Fibroblast of lung (primary cell): ENCODE measurements at regions not wholly inside any gene's neighbourhood (a gene's known extent, or its start where the extent isn't known, plus 50 kb on each side); places are given as distances from the start of the nearest gene placed in this dataset.

Source experiments
- DNase-seq, 2 donors: peaks; one replicate each; pipeline versions ENCODE4 v3.0.0 to v3.0.0-alpha.2; 2010; ENCODE audit warnings: low read depth in 2 of 2
- H2AFZ ChIP-seq: 2 replicates; pipeline ENCODE4 v1.5.1; 2012; ENCODE audit warnings: low read length, control low read depth, inconsistent platforms
- H3K27ac ChIP-seq: 2 replicates; pipeline ENCODE4 v1.5.1; 2011; ENCODE audit warnings: low read length, control low read depth; ENCODE audit not compliant: insufficient read depth
- H3K27me3 ChIP-seq: 2 replicates; pipeline ENCODE4 v1.5.1; 2011; ENCODE audit warnings: mild to moderate bottlenecking, low read length; ENCODE audit not compliant: control insufficient read depth, insufficient read depth
- H3K36me3 ChIP-seq: 2 replicates; pipeline ENCODE4 v1.5.1; 2011; ENCODE audit warnings: low read length; ENCODE audit not compliant: control insufficient read depth, insufficient read depth
- H3K4me1 ChIP-seq: 2 replicates; pipeline ENCODE4 v1.5.1; 2011; ENCODE audit warnings: low read length; ENCODE audit not compliant: control insufficient read depth, insufficient read depth; ENCODE audit errors: extremely low read depth
- H3K4me2 ChIP-seq: 2 replicates; pipeline ENCODE4 v1.5.1; 2011; ENCODE audit warnings: low read length, control low read depth; ENCODE audit not compliant: insufficient read depth; ENCODE audit errors: extremely low read depth
- H3K4me3 ChIP-seq, 4 experiments: fragments of 200-600 bp in 1 of 4; sonication (generic) in 1 of 4; replicated peaks in 1 of 4; 2 replicates each; pipeline ENCODE4 v1.5.1; 2011 to 2016; ENCODE audit warnings: low read length in 4 of 4, low read depth in 3 of 4, mild to moderate bottlenecking in 3 of 4, control low read depth in 2 of 4, inconsistent platforms in 1 of 4, mixed read lengths in 1 of 4; ENCODE audit not compliant: insufficient read depth in 1 of 4; ENCODE audit errors: control extremely low read depth in 1 of 4
- H3K79me2 ChIP-seq: 2 replicates; pipeline ENCODE4 v1.5.1; 2012; ENCODE audit warnings: mild to moderate bottlenecking, low read length, inconsistent platforms; ENCODE audit not compliant: control insufficient read depth, insufficient read depth
- H3K9ac ChIP-seq: 2 replicates; pipeline ENCODE4 v1.5.1; 2011; ENCODE audit warnings: mild to moderate bottlenecking, low read length, control low read depth; ENCODE audit not compliant: insufficient read depth
- H3K9me3 ChIP-seq: 2 replicates; pipeline ENCODE4 v1.5.1; 2012; ENCODE audit warnings: low read depth, low read length; ENCODE audit not compliant: control insufficient read depth, insufficient read depth
- H4K20me1 ChIP-seq: 2 replicates; pipeline ENCODE4 v1.5.1; 2011; ENCODE audit warnings: low read length; ENCODE audit not compliant: control insufficient read depth, insufficient read depth; ENCODE audit errors: extremely low read depth
- CTCF ChIP-seq, 2 donors: IDR thresholded peaks in 1 of 2; conservative IDR thresholded peaks in 1 of 2; 1 replicate in 1 of 2; 2 replicates in 1 of 2; pipeline ENCODE4 v1.5.1; 2011 to 2012; ENCODE audit warnings: low read length in 2 of 2, control low read depth in 1 of 2, inconsistent platforms in 1 of 2, low read depth in 1 of 2, mild to moderate bottlenecking in 1 of 2
- EZH2 ChIP-seq: IDR thresholded peaks from 2 replicates; pipeline ENCODE4 v1.5.1; 2012; ENCODE audit warnings: low read length, control low read depth, mild to moderate bottlenecking; ENCODE audit errors: missing control alignments

- H3K9me3 ChIP-seq, result no peaks in the 10 kb centered on the region
- no peaks in the 10 kb centered on the region for H3K4me1 ChIP-seq
- H3K27ac ChIP-seq, result no peak overlapping the region
- no peak overlapping the region for H3K4me2 ChIP-seq
- no peak for DNase-seq
- no peaks in the 10 kb centered on the region for H3K79me2 ChIP-seq
- no peak overlapping the region for H3K4me3 ChIP-seq
- no peaks in the 10 kb centered on the region for H3K36me3 ChIP-seq
- no peak overlapping the region for H3K9ac ChIP-seq
- H2AFZ ChIP-seq, result no peak overlapping the region
- TF ChIP-seq EZH2, result no peak
- no peak for TF ChIP-seq CTCF (conservative IDR thresholded peaks at IDR 0.05 in 1 of 2, IDR thresholded peaks at IDR 0.05 in 1 of 2; ENCODE audit: low read depth in 1 of 2, low read length in 2 of 2)
- H4K20me1 ChIP-seq, result no peaks in the 10 kb centered on the region
- no peaks in the 10 kb centered on the region for H3K27me3 ChIP-seq
Measured at GRCh38 chr9:115765060-115765459, 388.5 kb upstream of the PAPPA start.

DNA sequence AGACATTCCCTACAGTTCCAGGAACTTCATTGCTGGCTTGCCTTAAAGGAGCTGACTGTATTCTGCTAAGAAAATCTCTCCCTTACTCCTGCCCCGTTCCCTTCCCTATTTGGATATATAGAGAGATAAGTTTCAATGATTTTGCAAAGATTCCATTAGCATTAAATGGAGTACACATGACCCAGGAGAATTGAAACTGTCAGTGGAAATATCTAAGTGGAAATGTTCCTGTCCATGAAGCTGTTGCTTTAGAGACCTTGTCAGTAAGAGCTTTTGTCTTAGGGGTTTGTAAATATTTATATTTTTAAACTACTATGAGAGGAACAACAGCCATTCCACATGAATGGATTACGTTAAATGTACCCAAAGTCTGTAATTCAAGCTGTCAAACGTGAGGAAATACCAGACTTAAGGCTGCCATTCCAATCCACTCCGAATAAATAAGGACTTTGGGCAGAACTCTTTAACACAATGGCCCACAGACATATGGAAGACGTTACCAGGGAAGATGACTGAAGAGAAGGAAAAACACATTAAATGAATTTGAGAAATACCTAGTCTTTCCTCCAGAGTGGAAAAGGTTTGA, 387.1 kb upstream of the PAPPA start:
- Histone ChIP-seq H3K36me3 (no peaks in the 10 kb centered on the region), H3K4me1 (no peaks in the 10 kb centered on the region), H3K79me2 (no peaks in the 10 kb centered on the region), H3K27ac (no peak overlapping the region), H3K9ac (no peak overlapping the region), H3K9me3 (no peaks in the 10 kb centered on the region), H3K4me3 (no peak overlapping the region), H4K20me1 (no peaks in the 10 kb centered on the region), H3K4me2 (no peak overlapping the region), H2AFZ (no peak overlapping the region), H3K27me3 (no peaks in the 10 kb centered on the region)
- DNase-seq, result no peak
- TF ChIP-seq CTCF (conservative IDR thresholded peaks at IDR 0.05 in 1 of 2, IDR thresholded peaks at IDR 0.05 in 1 of 2; ENCODE audit: low read depth in 1 of 2, low read length in 2 of 2), result no peak
- no peak for TF ChIP-seq EZH2

GRCh38 chr9:115770521-115770920, 383.1 kb upstream of the PAPPA start:
- H3K4me1 ChIP-seq, result no peaks in the 10 kb centered on the region
- no peaks in the 10 kb centered on the region for H4K20me1 ChIP-seq
- H3K4me3 ChIP-seq, result no peak overlapping the region
- peak in 1 of 2 donors; percentile 35 for DNase-seq
- no peaks in the 10 kb centered on the region for H3K79me2 ChIP-seq
- H3K9ac ChIP-seq, result no peak overlapping the region
- TF ChIP-seq CTCF (conservative IDR thresholded peaks at IDR 0.05 in 1 of 2, IDR thresholded peaks at IDR 0.05 in 1 of 2; ENCODE audit: low read depth in 1 of 2, low read length in 2 of 2), result no peak
- TF ChIP-seq EZH2, result no peak
- H3K36me3 ChIP-seq, result no peaks in the 10 kb centered on the region
- H2AFZ ChIP-seq, result no peak overlapping the region
- H3K4me2 ChIP-seq, result no peak overlapping the region
- H3K27me3 ChIP-seq, result no peaks in the 10 kb centered on the region
- H3K27ac ChIP-seq, result no peak overlapping the region
- no peaks in the 10 kb centered on the region for H3K9me3 ChIP-seq
